ENCODE measurements at regions not wholly inside any gene's neighbourhood (a gene's known extent, or its start where the extent isn't known, plus 50 kb on each side); places are given as distances from the start of the nearest gene placed in this dataset.

- Mint-ChIP-seq H3K4me3 (no peak overlapping the region), H3K27me3 (no peaks in the 10 kb centered on the region), H3K4me1 (peaks cover 21% of the 10 kb centered on the region), H3K9me3 (peaks cover 9% of the 10 kb centered on the region), H3K27ac (no peak overlapping the region), H3K36me3 (peaks cover 15% of the 10 kb centered on the region)
- POLR2A ChIA-PET = no interaction called here
- DNase-seq (no peak), ATAC-seq (ENCODE audit: low read depth) (no peak)
Measured at GRCh38 chr7:17129218-17129617, 169.2 kb upstream of the AHR start.

- H3K4me3 Mint-ChIP-seq = peak overlapping the region; percentile 54
- ATAC-seq (ENCODE audit: low read depth) = peak; percentile 46
Measured at GRCh38 chr7:17130281-17131059, 168.0 kb upstream of the AHR start.

DNA sequence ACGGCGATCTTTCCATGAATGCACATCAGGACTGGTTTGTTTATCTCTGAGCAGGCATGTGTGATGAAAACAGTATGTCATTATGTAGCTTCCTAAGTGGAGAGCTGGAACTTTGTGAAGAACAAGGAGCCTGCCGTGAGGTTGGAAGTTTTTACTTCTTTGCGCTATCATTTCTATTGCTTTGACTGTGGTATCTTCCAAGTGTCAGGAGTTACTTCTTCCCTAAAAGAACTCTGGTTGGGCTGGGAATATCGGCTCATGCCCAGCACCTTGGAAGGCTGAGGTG lies 167.4 kb upstream of the AHR start:
- DNase-seq (no peak), ATAC-seq (ENCODE audit: low read depth) (no peak)
- peak overlapping the region; percentile 54 for H3K4me3 Mint-ChIP-seq
- H3K4me1 Mint-ChIP-seq = peaks cover 36% of the 10 kb centered on the region
- peaks cover 23% of the 10 kb centered on the region for H3K36me3 Mint-ChIP-seq
- H3K27ac Mint-ChIP-seq = peak overlapping the region; percentile 68
- no peaks in the 10 kb centered on the region for H3K27me3 Mint-ChIP-seq
- H3K9me3 Mint-ChIP-seq = peaks cover 10% of the 10 kb centered on the region
- POLR2A ChIA-PET = interaction anchor here (1.4 kb wide), 1 partner anchor 9 kb away, joined by 4 read pairs; no protein-coding TSS in a partner anchor

More at GRCh38 chr7:17130281-17131059, 168.0 kb upstream of the AHR start:
- Mint-ChIP-seq H3K27me3 (no peaks in the 10 kb centered on the region), H3K27ac (peak overlapping the region; percentile 68), H3K36me3 (peaks cover 22% of the 10 kb centered on the region), H3K9me3 (peaks cover 9% of the 10 kb centered on the region), H3K4me1 (peaks cover 32% of the 10 kb centered on the region)
- DNase-seq = no peak
- POLR2A ChIA-PET = interaction anchor here (1.4 kb wide), 1 partner anchor 9 kb away, joined by 4 read pairs; no protein-coding TSS in a partner anchor

DNA sequence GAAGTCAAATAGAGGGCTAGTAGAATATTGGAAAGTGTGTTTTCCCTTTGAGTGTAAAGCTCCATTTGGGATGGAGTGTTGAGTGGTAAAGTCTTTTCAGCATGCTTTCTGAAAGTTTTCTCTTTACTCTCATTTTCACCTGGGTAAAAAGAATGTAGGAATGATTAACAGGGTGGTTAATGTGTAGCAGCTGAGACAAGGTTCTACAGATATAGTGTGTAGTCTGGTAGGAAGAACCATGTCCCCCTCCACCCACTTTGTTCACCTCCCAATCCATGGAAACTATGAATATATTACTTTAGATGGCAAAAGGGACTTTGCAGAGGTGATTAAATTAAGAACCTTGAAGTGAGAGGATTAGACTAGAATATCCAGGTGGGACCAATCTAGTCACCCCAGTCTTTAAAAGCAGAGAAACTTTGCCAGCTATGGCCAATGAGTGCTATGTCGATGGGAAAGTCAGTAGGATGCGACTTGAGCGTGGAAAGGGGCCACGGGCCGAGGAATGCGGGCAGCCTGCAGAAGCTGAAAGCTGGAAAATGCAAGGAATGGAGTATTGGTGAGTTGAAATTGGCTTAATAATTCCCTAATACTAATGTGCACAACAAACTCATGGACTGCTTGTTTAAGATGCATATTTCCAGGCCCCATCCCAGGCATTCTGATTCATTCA lies 166.3 kb upstream of the AHR start:
- no peak for ATAC-seq (ENCODE audit: low read depth)
- no peak for DNase-seq
- POLR2A ChIA-PET = no interaction called here
- Mint-ChIP-seq H3K27me3 (no peaks in the 10 kb centered on the region), H3K4me1 (peaks cover 40% of the 10 kb centered on the region), H3K27ac (no peak overlapping the region), H3K36me3 (peaks cover 27% of the 10 kb centered on the region), H3K4me3 (no peak overlapping the region), H3K9me3 (peaks cover 10% of the 10 kb centered on the region)

DNA sequence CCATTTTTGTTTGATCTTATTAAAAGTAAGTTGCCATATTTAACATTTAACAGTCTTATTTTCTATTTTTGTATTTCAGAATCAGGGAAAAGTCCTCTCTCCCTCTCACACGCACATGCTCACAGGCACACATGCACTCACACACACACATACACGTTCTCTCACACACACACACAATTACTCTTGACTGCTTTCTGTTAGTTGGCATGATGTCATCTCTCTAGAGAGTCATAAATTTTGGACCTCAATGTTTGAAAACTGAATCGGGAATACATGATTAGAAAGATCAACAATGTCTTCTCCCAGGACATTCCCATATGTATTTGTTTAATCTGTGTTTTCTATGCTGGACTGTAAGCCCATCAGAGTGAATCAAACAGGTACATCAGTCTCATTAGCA lies 165.7 kb upstream of the AHR start:
- H3K4me1 Mint-ChIP-seq = peaks cover 41% of the 10 kb centered on the region
- H3K4me3 Mint-ChIP-seq = no peak overlapping the region
- POLR2A ChIA-PET = no interaction called here
- ATAC-seq (ENCODE audit: low read depth) = no peak
- H3K36me3 Mint-ChIP-seq = peaks cover 27% of the 10 kb centered on the region
- H3K27ac Mint-ChIP-seq = no peak overlapping the region
- no peaks in the 10 kb centered on the region for H3K27me3 Mint-ChIP-seq
- H3K9me3 Mint-ChIP-seq = peaks cover 10% of the 10 kb centered on the region
- no peak for DNase-seq

DNA sequence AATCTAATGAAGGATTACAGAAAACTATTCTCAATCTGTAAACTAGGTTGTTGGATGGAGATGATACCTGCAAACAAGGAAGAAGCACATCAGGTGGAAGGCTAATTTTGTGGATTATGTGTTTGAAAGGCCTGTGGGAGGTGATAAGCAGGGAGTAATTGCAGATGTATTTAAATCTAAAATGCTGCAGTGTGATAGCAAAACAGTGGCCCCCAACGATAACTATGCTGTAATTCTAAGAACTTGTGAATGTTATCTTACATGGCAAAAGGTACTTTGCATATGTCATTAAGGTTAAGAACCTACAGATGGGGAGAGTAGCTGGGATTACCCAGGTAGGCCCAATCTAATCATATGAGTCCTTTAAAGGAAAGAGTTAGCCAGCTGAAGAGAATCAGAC lies 164.5 kb upstream of the AHR start:
- Mint-ChIP-seq H3K4me3 (no peak overlapping the region), H3K27me3 (no peaks in the 10 kb centered on the region), H3K36me3 (peaks cover 22% of the 10 kb centered on the region), H3K9me3 (peaks cover 8% of the 10 kb centered on the region), H3K27ac (peak overlapping the region; percentile 63), H3K4me1 (peaks cover 51% of the 10 kb centered on the region)
- DNase-seq (no peak), ATAC-seq (ENCODE audit: low read depth) (no peak)
- POLR2A ChIA-PET = interaction anchor here (1.0 kb wide), 1 partner anchor 38 kb away, joined by 3 read pairs; no protein-coding TSS in a partner anchor

GRCh38 chr7:17134786-17135185 lies 163.7 kb upstream of the AHR start:
- H3K27me3 Mint-ChIP-seq = no peaks in the 10 kb centered on the region
- POLR2A ChIA-PET = interaction anchor here (1.0 kb wide), 1 partner anchor 39 kb away, joined by 3 read pairs; no protein-coding TSS in a partner anchor
- ATAC-seq (ENCODE audit: low read depth) (no peak), DNase-seq (no peak)
- H3K27ac Mint-ChIP-seq = peak overlapping the region; percentile 59
- H3K4me3 Mint-ChIP-seq = peak overlapping the region; percentile 26
- peaks cover 58% of the 10 kb centered on the region for H3K4me1 Mint-ChIP-seq
- peaks cover 20% of the 10 kb centered on the region for H3K36me3 Mint-ChIP-seq
- peaks cover 8% of the 10 kb centered on the region for H3K9me3 Mint-ChIP-seq

GRCh38 chr7:17136126-17136525 lies 162.3 kb upstream of the AHR start:
- Mint-ChIP-seq H3K36me3 (peaks cover 20% of the 10 kb centered on the region), H3K27ac (no peak overlapping the region), H3K27me3 (no peaks in the 10 kb centered on the region), H3K4me3 (no peak overlapping the region), H3K4me1 (peaks cover 53% of the 10 kb centered on the region), H3K9me3 (peaks cover 8% of the 10 kb centered on the region)
- no peak for ATAC-seq (ENCODE audit: low read depth)
- POLR2A ChIA-PET = no interaction called here
- DNase-seq = no peak

DNA sequence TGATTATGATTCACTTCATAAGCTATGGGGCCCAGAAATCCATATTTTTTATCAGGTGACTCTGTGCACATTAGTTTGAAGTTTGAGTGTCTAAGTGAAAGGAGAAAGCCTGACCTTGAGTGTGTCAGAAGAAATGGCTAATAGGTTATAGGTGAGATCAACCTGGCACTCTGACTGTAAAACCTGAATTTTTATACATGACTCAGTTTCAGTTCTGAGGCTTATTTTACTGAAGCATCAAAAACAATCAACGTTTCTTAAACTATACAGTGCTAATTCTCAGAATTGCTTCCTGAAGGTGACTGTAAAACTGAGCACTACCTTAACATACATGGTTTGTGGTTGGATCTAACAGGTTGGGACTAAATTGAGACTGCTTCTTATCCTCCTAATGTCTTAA lies 159.4 kb upstream of the AHR start:
- Mint-ChIP-seq H3K4me3 (peak overlapping the region; percentile 78), H3K27ac (peak overlapping the region; percentile 96), H3K36me3 (peaks cover 17% of the 10 kb centered on the region), H3K4me1 (peaks cover 63% of the 10 kb centered on the region), H3K9me3 (peaks cover 3% of the 10 kb centered on the region), H3K27me3 (no peaks in the 10 kb centered on the region)
- POLR2A ChIA-PET = interaction anchor here (0.6 to 1.9 kb wide), 5 partner anchors 9 to 421 kb away, joined by 3 to 15 read pairs (median 4); partner anchors contain the start of gene AHR
- ATAC-seq (ENCODE audit: low read depth) = peak; percentile 91
- no peak for DNase-seq

DNA sequence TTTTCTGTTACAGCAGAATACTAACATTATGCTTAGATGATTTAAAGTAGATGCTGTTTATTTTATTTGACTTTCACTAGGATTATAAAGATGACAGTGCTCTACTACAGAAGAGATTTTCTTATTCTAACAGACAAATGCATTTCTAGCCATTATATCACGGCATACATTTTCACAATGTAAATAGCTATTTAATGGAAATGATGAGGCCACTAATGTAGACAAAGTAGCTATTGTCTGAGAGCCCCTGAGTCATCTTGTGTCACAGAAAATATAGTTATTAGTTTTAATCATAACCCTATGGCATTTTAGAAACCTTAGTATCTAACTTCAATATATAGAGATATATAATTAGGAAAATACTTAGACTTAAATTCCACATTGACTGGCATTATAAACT lies 158.0 kb upstream of the AHR start:
- ATAC-seq (ENCODE audit: low read depth) = no peak
- Mint-ChIP-seq H3K27me3 (no peaks in the 10 kb centered on the region), H3K4me3 (no peak overlapping the region), H3K9me3 (peaks cover 3% of the 10 kb centered on the region), H3K4me1 (peaks cover 61% of the 10 kb centered on the region), H3K36me3 (peaks cover 10% of the 10 kb centered on the region), H3K27ac (peak overlapping the region; percentile 35)
- POLR2A ChIA-PET = interaction anchor here (1.2 to 1.9 kb wide), 5 partner anchors 10 to 159 kb away, joined by 3 to 15 read pairs (median 5); partner anchors contain the start of gene AHR
- DNase-seq = no peak

DNA sequence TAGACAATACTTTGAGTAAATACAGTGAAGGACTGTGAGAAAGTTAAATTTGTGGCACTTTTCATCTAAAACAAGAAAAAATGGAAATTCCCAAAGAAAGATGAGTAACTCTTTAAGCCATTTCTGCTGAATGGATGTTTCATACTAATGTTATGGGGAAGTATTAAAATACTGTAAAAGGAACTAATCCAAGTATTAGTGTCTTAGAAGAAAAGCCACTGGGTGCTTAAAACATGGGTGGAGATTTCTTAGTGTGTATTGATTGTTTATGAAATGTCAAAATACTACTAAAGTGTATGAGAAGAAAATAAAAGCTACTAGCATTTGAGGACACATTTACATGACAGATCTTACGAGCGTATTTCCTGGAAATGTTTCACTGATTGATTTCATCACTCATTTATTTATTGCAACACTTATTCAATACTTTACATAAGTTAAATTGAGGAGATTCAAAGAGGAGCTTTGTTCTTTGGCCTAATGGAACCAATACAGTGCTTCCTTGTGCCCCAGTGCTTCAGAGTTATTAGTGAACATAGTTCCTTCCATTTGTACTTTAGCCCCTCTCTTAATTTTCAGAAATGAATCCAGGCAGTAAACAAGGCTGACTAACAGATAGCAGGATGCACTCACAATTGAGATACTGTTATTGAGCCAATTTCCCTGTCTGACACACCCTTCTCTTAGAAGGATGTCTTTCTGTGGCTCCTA lies 155.5 kb upstream of the AHR start:
- peaks cover 51% of the 10 kb centered on the region for H3K4me1 Mint-ChIP-seq
- no peaks in the 10 kb centered on the region for H3K9me3 Mint-ChIP-seq
- ATAC-seq (ENCODE audit: low read depth) (no peak), DNase-seq (no peak)
- POLR2A ChIA-PET = interaction anchor here (0.7 to 1.2 kb wide), 2 partner anchors 158 to 159 kb away, joined by 3 read pairs; no protein-coding TSS in a partner anchor
- peak overlapping the region; percentile 84 for H3K27ac Mint-ChIP-seq
- no peaks in the 10 kb centered on the region for H3K27me3 Mint-ChIP-seq
- H3K4me3 Mint-ChIP-seq = peak overlapping the region; percentile 62
- no peaks in the 10 kb centered on the region for H3K36me3 Mint-ChIP-seq

GRCh38 chr7:17144322-17144721 lies 154.1 kb upstream of the AHR start:
- Mint-ChIP-seq H3K4me3 (peak overlapping the region; percentile 64), H3K4me1 (peaks cover 40% of the 10 kb centered on the region), H3K27ac (peak overlapping the region; percentile 14), H3K36me3 (peaks cover 2% of the 10 kb centered on the region), H3K27me3 (no peaks in the 10 kb centered on the region), H3K9me3 (no peaks in the 10 kb centered on the region)
- DNase-seq (no peak), ATAC-seq (ENCODE audit: low read depth) (peak; percentile 77)
- POLR2A ChIA-PET = interaction anchor here (0.8 kb wide), 1 partner anchor 154 kb away, joined by 3 read pairs; the partner anchor contains the start of gene AHR

DNA sequence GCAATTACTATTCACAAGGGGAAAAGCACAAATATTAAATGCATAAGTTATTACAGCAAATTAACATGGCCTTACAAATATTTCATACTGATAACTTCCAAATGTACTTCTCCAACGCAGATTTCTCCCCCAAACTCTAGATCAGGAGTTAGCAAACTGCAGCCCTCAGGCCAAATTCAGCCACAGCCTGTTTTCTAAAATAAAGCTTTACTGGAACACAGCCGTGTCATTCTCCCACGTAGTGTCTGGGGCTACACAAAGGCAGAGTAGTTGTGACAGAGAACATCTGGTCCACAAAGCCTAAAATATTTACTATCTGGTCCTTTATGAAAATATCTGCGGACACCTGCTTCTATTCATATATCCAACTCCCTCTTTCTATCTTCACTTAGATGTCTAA lies 151.8 kb upstream of the AHR start:
- H3K36me3 Mint-ChIP-seq = peaks cover 4% of the 10 kb centered on the region
- no peaks in the 10 kb centered on the region for H3K27me3 Mint-ChIP-seq
- H3K9me3 Mint-ChIP-seq = peaks cover 2% of the 10 kb centered on the region
- POLR2A ChIA-PET = no interaction called here
- ATAC-seq (ENCODE audit: low read depth) (no peak), DNase-seq (no peak)
- H3K27ac Mint-ChIP-seq = no peak overlapping the region
- H3K4me1 Mint-ChIP-seq = peaks cover 34% of the 10 kb centered on the region
- no peak overlapping the region for H3K4me3 Mint-ChIP-seq
